ENCODE measurements at regions not wholly inside any gene's neighbourhood (a gene's known extent, or its start where the extent isn't known, plus 50 kb on each side); places are given as distances from the start of the nearest gene placed in this dataset.
"Not testable (repeated sequence)": the region's sequence is repeated elsewhere in the genome, so short reads cannot be mapped to it uniquely, and the experiment has no call there.

- DNase-seq (ENCODE audit: low read depth, low spot score) = no peak
These were observed 72.0 kb downstream of the VCAM1 start for GRCh38 chr1:100791586-100791985.

- DNase-seq (ENCODE audit: low read depth, low spot score) = no peak
These were observed 74.1 kb downstream of the VCAM1 start for GRCh38 chr1:100793659-100794058.

- DNase-seq (ENCODE audit: low read depth, low spot score) = no peak
These were observed 75.5 kb downstream of the VCAM1 start for GRCh38 chr1:100794748-100795645.

- DNase-seq (ENCODE audit: low read depth, low spot score) = no peak
These were observed 76.1 kb downstream of the VCAM1 start for GRCh38 chr1:100795646-100795985.

GRCh38 chr1:100796046-100796445 lies 76.5 kb downstream of the VCAM1 start:
- DNase-seq (ENCODE audit: low read depth, low spot score) = no peak

- DNase-seq (ENCODE audit: low read depth, low spot score) = peak; percentile 77
These were observed 80.0 kb downstream of the VCAM1 start for GRCh38 chr1:100799548-100799947.

GRCh38 chr1:100799954-100800612 lies 80.5 kb downstream of the VCAM1 start:
- peak; percentile 47 for DNase-seq (ENCODE audit: low read depth, low spot score)

GRCh38 chr1:100801256-100801655 lies 81.7 kb downstream of the VCAM1 start:
- DNase-seq (ENCODE audit: low read depth, low spot score) = not testable (repeated sequence)

- DNase-seq (ENCODE audit: low read depth, low spot score) = not testable (repeated sequence)
These were observed 83.7 kb downstream of the VCAM1 start for GRCh38 chr1:100803280-100803679.

GRCh38 chr1:100806601-100807000 lies 87.1 kb downstream of the VCAM1 start:
- DNase-seq (ENCODE audit: low read depth, low spot score) = no peak

- no peak for DNase-seq (ENCODE audit: low read depth, low spot score)
These were observed 84.3 kb downstream of the EXTL2 start for GRCh38 chr1:100810360-100810759.

- DNase-seq (ENCODE audit: low read depth, low spot score) = no peak
These were observed 82.8 kb downstream of the EXTL2 start for GRCh38 chr1:100811808-100812207.

- DNase-seq (ENCODE audit: low read depth, low spot score) = not testable (repeated sequence)
These were observed 79.7 kb downstream of the EXTL2 start for GRCh38 chr1:100814938-100815337.

- no peak for DNase-seq (ENCODE audit: low read depth, low spot score)
These were observed 78.6 kb downstream of the EXTL2 start for GRCh38 chr1:100816049-100816448.

- not testable (repeated sequence) for DNase-seq (ENCODE audit: low read depth, low spot score)
These were observed 74.4 kb downstream of the EXTL2 start for GRCh38 chr1:100820195-100820594.

GRCh38 chr1:100821919-100822318 lies 72.7 kb downstream of the EXTL2 start:
- DNase-seq (ENCODE audit: low read depth, low spot score) = not testable (repeated sequence)

Data from pulmonary artery endothelial cell (primary cell).